ENCODE measurements at regions not wholly inside any gene's neighbourhood (a gene's known extent, or its start where the extent isn't known, plus 50 kb on each side); places are given as distances from the start of the nearest gene placed in this dataset.

GRCh38 chr17:6926667-6927066, 69.2 kb upstream of the ALOX12 start:
- TF ChIP-seq ZNF565 (CRISPR knock-in tag; conservative IDR thresholded peaks at IDR 0.05; ENCODE audit: low read depth) (no peak), GLIS3 (CRISPR knock-in tag; IDR thresholded peaks at IDR 0.05) (no peak), ZC3H10 (CRISPR knock-in tag; IDR thresholded peaks at IDR 0.05) (no peak), POU6F1 (CRISPR knock-in tag; IDR thresholded peaks at IDR 0.05; ENCODE audit: borderline replicate concordance, low read depth) (no peak), RARB (CRISPR knock-in tag; IDR thresholded peaks at IDR 0.05) (no peak), CREB5 (CRISPR knock-in tag; IDR thresholded peaks at IDR 0.05; ENCODE audit: low read depth) (no peak), TOX (CRISPR knock-in tag; IDR thresholded peaks at IDR 0.05; ENCODE audit: borderline replicate concordance) (no peak)
- TF ChIP-seq, protein P1, sequence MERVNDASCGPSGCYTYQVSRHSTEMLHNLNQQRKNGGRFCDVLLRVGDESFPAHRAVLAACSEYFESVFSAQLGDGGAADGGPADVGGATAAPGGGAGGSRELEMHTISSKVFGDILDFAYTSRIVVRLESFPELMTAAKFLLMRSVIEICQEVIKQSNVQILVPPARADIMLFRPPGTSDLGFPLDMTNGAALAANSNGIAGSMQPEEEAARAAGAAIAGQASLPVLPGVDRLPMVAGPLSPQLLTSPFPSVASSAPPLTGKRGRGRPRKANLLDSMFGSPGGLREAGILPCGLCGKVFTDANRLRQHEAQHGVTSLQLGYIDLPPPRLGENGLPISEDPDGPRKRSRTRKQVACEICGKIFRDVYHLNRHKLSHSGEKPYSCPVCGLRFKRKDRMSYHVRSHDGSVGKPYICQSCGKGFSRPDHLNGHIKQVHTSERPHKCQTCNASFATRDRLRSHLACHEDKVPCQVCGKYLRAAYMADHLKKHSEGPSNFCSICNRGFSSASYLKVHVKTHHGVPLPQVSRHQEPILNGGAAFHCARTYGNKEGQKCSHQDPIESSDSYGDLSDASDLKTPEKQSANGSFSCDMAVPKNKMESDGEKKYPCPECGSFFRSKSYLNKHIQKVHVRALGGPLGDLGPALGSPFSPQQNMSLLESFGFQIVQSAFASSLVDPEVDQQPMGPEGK (CRISPR knock-in tag; IDR thresholded peaks at IDR 0.05; ENCODE audit: borderline replicate concordance): no peak

Data from SK-N-SH treated with all-trans-retinoic acid at 6 μM for 48 hours (cell line).